B cell (primary cell): ENCODE measurements at regions not wholly inside any gene's neighbourhood (a gene's known extent, or its start where the extent isn't known, plus 50 kb on each side); places are given as distances from the start of the nearest gene placed in this dataset.

Source experiments
- ATAC-seq: fragments of 200-7000 bp; cut with Tn5 transposase; one replicate; pipeline ENCODE4 v1.10.0; 2021; ENCODE audit warnings: low read depth, mild to moderate bottlenecking, moderate number of reproducible peaks, moderate library complexity
- CTCF ChIA-PET: fragments of 350-600 bp; sonication (Branson Sonifier 250); formaldehyde crosslinking; loops from one replicate; lab custom pipeline; 2021; ENCODE audit warnings: antibody characterized with exemption, inconsistent platforms; lab: Charles Lee
- POLR2A ChIA-PET: fragments of 350-600 bp; sonication (Branson Sonifier 250); formaldehyde crosslinking; loops from one replicate; lab custom pipeline; 2021; ENCODE audit warnings: antibody characterized with exemption; lab: Charles Lee
- DNase-seq: peaks from one replicate; pipeline ENCODE4 v3.0.0; 2013
- H2AFZ ChIP-seq: 2 replicates; pipeline ENCODE4 v1.6.1; 2012; ENCODE audit warnings: mild to moderate bottlenecking, low read depth, low read length; ENCODE audit not compliant: insufficient read depth, poor library complexity, severe bottlenecking
- H3K27ac ChIP-seq, 2 donors: 1 replicate in 1 of 2; 2 replicates in 1 of 2; pipeline ENCODE4 v1.5.1; 2012 to 2013; ENCODE audit warnings: low read length in 2 of 2, mild to moderate bottlenecking in 2 of 2, moderate library complexity in 1 of 2
- H3K27me3 ChIP-seq, 4 experiments: fragments of 200-600 bp in 1 of 4; sonication (generic) in 1 of 4; replicated peaks in 1 of 4; 1 replicate in 2 of 4; 2 replicates in 2 of 4; pipeline versions ENCODE4 v1.6.1 to v1.7.0; 2013 to 2016; ENCODE audit warnings: low read length in 3 of 4, mild to moderate bottlenecking in 2 of 4, mixed read lengths in 1 of 4, moderate library complexity in 1 of 4; ENCODE audit not compliant: insufficient read depth in 4 of 4, control insufficient read depth in 3 of 4; ENCODE audit errors: control extremely low read depth in 1 of 4
- H3K36me3 ChIP-seq, 2 experiments: replicated peaks in 1 of 2; 1 replicate in 1 of 2; 2 replicates in 1 of 2; pipeline versions ENCODE4 v1.6.1 to v1.7.1; 2013; ENCODE audit warnings: low read length in 1 of 2; ENCODE audit not compliant: insufficient read depth in 2 of 2, control insufficient read depth in 1 of 2; ENCODE audit errors: control extremely low read depth in 1 of 2, extremely low read depth in 1 of 2
- H3K4me1 ChIP-seq, 2 donors: fragments of 200-600 bp in 1 of 2; sonication (generic) in 1 of 2; 1 replicate in 1 of 2; 2 replicates in 1 of 2; pipeline versions ENCODE4 v1.5.1 to v1.6.1; 2013 to 2017; ENCODE audit warnings: low read length in 2 of 2; ENCODE audit not compliant: control insufficient read depth in 2 of 2, insufficient read depth in 2 of 2
- H3K4me2 ChIP-seq: replicated peaks from 2 replicates; pipeline ENCODE3; 2012; ENCODE audit warnings: mild to moderate bottlenecking, low read depth, low read length; ENCODE audit not compliant: poor library complexity, severe bottlenecking
- H3K4me3 ChIP-seq, 5 experiments: fragments of 200-600 bp in 1 of 5; sonication (generic) in 1 of 5; 1 replicate in 3 of 5; 2 replicates in 2 of 5; pipeline versions ENCODE4 v1.5.1 to v1.7.0; 2011 to 2016; ENCODE audit warnings: low read length in 4 of 5, mild to moderate bottlenecking in 4 of 5, low read depth in 2 of 5, control low read depth in 1 of 5, moderate library complexity in 1 of 5; ENCODE audit not compliant: insufficient read depth in 1 of 5; ENCODE audit errors: control extremely low read depth in 1 of 5, extremely low read depth in 1 of 5
- H3K79me2 ChIP-seq: fragments of 200-600 bp; sonication (generic); one replicate; pipeline ENCODE4 v1.6.0; 2016; ENCODE audit warnings: low read length; ENCODE audit not compliant: control insufficient read depth, insufficient read depth
- H3K9ac ChIP-seq: fragments of 200-600 bp; sonication (generic); 2 replicates; pipeline ENCODE4 v1.6.1; 2017; ENCODE audit warnings: mild to moderate bottlenecking, low read length, moderate library complexity
- H3K9me3 ChIP-seq, 3 donors: one replicate each; pipeline versions ENCODE4 v1.6.1 to v1.7.1; 2013; ENCODE audit warnings: low read length in 2 of 3; ENCODE audit not compliant: control insufficient read depth in 2 of 3, insufficient read depth in 1 of 3; ENCODE audit errors: control extremely low read depth in 1 of 3
- H4K20me1 ChIP-seq: 2 replicates; pipeline ENCODE4 v1.6.0; 2012; ENCODE audit warnings: mild to moderate bottlenecking, low read length; ENCODE audit not compliant: insufficient read depth, control insufficient read depth, poor library complexity, severe bottlenecking
- H3K27ac Mint-ChIP-seq: one replicate; pipeline ENCODE4 v1.8.0; 2021; ENCODE audit warnings: mixed read lengths
- H3K27me3 Mint-ChIP-seq: one replicate; pipeline ENCODE4 v1.8.0; 2021; ENCODE audit warnings: mixed read lengths
- H3K4me1 Mint-ChIP-seq: one replicate; pipeline ENCODE4 v1.8.0; 2021; ENCODE audit warnings: mixed read lengths
- H3K4me3 Mint-ChIP-seq: one replicate; pipeline ENCODE4 v1.8.0; 2021; ENCODE audit warnings: mixed read lengths
- H3K9me3 Mint-ChIP-seq: one replicate; pipeline ENCODE4 v1.8.0; 2022; ENCODE audit warnings: mixed read lengths; ENCODE audit not compliant: insufficient read depth
- EZH2 ChIP-seq: IDR thresholded peaks from 2 replicates; pipeline ENCODE4 v1.6.1; 2012; ENCODE audit warnings: borderline replicate concordance, low read depth, mild to moderate bottlenecking, moderate library complexity, low read length; ENCODE audit not compliant: insufficient read depth, poor library complexity, severe bottlenecking
- WGBS: methylation state at CpG from one replicate; pipeline ENCODE4 v1.1.5; 2013; ENCODE audit warnings: missing lambda C conversion rate; ENCODE audit not compliant: insufficient coverage; 5-methylcytosine and 5-hydroxymethylcytosine counted together
- intact Hi-C: fragments of 100-400 bp; cut with micrococcal nuclease; formaldehyde crosslinking; loops from one replicate; pipeline ENCODE4 v1.10.0; 2022
- TF ChIP-seq, protein P1 (sequence below): fragments of 200-600 bp; IDR thresholded peaks from one replicate; pipeline ENCODE4 v1.8.0; 2022; ENCODE audit warnings: antibody characterized with exemption, mild to moderate bottlenecking

DNA sequence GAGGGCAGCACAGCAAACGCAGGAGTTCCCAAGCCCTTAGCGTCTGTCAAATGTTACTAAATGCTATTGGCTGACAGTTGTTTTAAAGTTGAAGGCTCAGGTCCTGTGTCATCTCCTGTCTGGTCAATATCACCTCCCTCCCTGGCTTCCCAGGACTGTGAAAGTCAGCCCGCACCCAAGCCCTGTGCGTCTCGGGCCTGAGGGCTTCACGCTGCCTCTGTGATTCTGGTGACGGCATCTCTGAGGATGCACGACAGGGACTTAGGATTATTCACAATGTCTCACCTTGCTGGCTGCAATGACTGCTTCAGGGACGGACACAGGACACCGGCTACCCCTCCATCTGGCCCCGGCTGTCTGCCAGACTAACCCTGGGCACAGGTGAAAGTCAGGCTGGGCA lies 415.3 kb downstream of the CTTN start:
- Histone ChIP-seq H3K9ac (no peak overlapping the region), H3K27ac (no peak overlapping the region), H4K20me1 (no peaks in the 10 kb centered on the region), H2AFZ (no peak overlapping the region), H3K79me2 (no peaks in the 10 kb centered on the region), H3K9me3 (no peaks in the 10 kb centered on the region), H3K27me3 (no peaks in the 10 kb centered on the region), H3K4me2 (no peak overlapping the region), H3K4me1 (no peaks in the 10 kb centered on the region), H3K36me3 (no peaks in the 10 kb centered on the region), H3K4me3 (no peak overlapping the region)
- intact Hi-C loops = no loop called here
- H3K4me1 Mint-ChIP-seq = no peaks in the 10 kb centered on the region
- DNase-seq = no peak
- peaks cover 3% of the 10 kb centered on the region for H3K27me3 Mint-ChIP-seq
- ChIA-PET CTCF (interaction anchor here (2.7 kb wide), 1 partner anchor 606 kb away, joined by 9 read pairs; no protein-coding TSS in a partner anchor), POLR2A (no interaction called here)
- ATAC-seq = no peak
- 95% methylated on average over 10 of the region's 11 CpGs for WGBS
- no peak overlapping the region for H3K4me3 Mint-ChIP-seq
- TF ChIP-seq EZH2 = no peak
- TF ChIP-seq, protein P1, sequence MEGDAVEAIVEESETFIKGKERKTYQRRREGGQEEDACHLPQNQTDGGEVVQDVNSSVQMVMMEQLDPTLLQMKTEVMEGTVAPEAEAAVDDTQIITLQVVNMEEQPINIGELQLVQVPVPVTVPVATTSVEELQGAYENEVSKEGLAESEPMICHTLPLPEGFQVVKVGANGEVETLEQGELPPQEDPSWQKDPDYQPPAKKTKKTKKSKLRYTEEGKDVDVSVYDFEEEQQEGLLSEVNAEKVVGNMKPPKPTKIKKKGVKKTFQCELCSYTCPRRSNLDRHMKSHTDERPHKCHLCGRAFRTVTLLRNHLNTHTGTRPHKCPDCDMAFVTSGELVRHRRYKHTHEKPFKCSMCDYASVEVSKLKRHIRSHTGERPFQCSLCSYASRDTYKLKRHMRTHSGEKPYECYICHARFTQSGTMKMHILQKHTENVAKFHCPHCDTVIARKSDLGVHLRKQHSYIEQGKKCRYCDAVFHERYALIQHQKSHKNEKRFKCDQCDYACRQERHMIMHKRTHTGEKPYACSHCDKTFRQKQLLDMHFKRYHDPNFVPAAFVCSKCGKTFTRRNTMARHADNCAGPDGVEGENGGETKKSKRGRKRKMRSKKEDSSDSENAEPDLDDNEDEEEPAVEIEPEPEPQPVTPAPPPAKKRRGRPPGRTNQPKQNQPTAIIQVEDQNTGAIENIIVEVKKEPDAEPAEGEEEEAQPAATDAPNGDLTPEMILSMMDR = no peak
- no peak overlapping the region for H3K27ac Mint-ChIP-seq
- no peaks in the 10 kb centered on the region for H3K9me3 Mint-ChIP-seq

DNA sequence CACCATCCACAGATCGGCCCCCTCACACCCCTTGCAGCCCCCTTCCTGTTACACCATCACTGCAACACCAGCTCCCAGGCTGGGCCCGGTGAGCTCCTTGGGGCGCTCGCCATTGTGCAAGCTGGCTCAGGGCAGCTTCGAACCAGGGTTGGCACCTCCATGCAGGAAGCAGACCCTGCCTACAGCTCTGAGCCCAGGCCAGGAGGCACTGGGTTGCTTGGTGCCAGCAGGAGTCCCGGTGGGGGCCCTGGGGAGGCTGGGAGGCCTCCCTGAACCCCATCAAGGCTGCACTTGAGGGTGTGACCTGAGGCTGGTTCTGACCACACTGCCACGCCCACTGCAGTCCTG lies 417.1 kb downstream of the CTTN start:
- Histone ChIP-seq H3K27ac (no peak overlapping the region), H3K9ac (no peak overlapping the region), H3K4me3 (no peak overlapping the region), H3K36me3 (no peaks in the 10 kb centered on the region), H3K79me2 (no peaks in the 10 kb centered on the region), H3K27me3 (no peaks in the 10 kb centered on the region), H4K20me1 (no peaks in the 10 kb centered on the region), H3K4me1 (no peaks in the 10 kb centered on the region), H3K9me3 (no peaks in the 10 kb centered on the region), H2AFZ (no peak overlapping the region), H3K4me2 (no peak overlapping the region)
- ChIA-PET POLR2A (no interaction called here), CTCF (interaction anchor here (0.6 to 2.7 kb wide), 9 partner anchors 8 to 640 kb away, joined by 3 to 9 read pairs (median 5); partner anchors contain the start of gene NADSYN1)
- H3K9me3 Mint-ChIP-seq = no peaks in the 10 kb centered on the region
- peaks cover 3% of the 10 kb centered on the region for H3K27me3 Mint-ChIP-seq
- H3K27ac Mint-ChIP-seq = no peak overlapping the region
- ATAC-seq (no peak), DNase-seq (no peak)
- intact Hi-C loops = no loop called here
- TF ChIP-seq, protein P1 = no peak
- no peak for TF ChIP-seq EZH2
- no peaks in the 10 kb centered on the region for H3K4me1 Mint-ChIP-seq
- no peak overlapping the region for H3K4me3 Mint-ChIP-seq
- 82% methylated on average over 7 of the region's 7 CpGs for WGBS
